ENCODE measurements at regions not wholly inside any gene's neighbourhood (a gene's known extent, or its start where the extent isn't known, plus 50 kb on each side); places are given as distances from the start of the nearest gene placed in this dataset.

DNA sequence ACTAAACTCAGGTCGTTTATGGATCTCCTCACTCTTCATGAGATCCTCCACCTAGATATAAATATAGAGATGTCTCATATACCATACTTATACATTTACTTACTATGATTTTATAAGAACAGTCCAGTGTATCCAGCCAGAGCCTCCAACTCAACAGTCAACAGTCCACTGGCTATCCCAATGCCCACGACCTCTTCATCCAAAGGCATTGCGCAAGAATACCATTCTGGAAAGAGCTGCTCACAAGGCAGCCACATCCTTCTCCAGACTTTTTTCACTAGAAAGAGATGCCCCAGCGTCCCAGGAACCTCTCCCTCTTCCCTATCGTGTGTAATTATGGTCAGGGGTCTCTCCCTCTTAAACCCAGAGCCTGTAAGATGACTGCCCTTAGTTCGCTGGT lies 448.8 kb downstream of the LRATD1 start:
- TF ChIP-seq, protein P1, sequence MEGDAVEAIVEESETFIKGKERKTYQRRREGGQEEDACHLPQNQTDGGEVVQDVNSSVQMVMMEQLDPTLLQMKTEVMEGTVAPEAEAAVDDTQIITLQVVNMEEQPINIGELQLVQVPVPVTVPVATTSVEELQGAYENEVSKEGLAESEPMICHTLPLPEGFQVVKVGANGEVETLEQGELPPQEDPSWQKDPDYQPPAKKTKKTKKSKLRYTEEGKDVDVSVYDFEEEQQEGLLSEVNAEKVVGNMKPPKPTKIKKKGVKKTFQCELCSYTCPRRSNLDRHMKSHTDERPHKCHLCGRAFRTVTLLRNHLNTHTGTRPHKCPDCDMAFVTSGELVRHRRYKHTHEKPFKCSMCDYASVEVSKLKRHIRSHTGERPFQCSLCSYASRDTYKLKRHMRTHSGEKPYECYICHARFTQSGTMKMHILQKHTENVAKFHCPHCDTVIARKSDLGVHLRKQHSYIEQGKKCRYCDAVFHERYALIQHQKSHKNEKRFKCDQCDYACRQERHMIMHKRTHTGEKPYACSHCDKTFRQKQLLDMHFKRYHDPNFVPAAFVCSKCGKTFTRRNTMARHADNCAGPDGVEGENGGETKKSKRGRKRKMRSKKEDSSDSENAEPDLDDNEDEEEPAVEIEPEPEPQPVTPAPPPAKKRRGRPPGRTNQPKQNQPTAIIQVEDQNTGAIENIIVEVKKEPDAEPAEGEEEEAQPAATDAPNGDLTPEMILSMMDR (IDR thresholded peaks at IDR 0.05; ENCODE audit: insufficient read depth, low read length), result no peak
- no peak for TF ChIP-seq POLR2AphosphoS5 (IDR thresholded peaks at IDR 0.05; ENCODE audit: low read depth)

Measured in HL-60 (cell line).